Activated CD8-positive, alpha-beta memory T cell treated with anti-CD3 and anti-CD28 coated beads for 48 hours (primary cell): ENCODE measurements at regions not wholly inside any gene's neighbourhood (a gene's known extent, or its start where the extent isn't known, plus 50 kb on each side); places are given as distances from the start of the nearest gene placed in this dataset.
"Not testable (repeated sequence)": the region's sequence is repeated elsewhere in the genome, so short reads cannot be mapped to it uniquely, and the experiment has no call there.

Experiments used
- DNase-seq, 3 experiments: peaks; one replicate each; pipeline ENCODE4 v3.0.0-alpha.2; 2020; ENCODE audit warnings: low read depth in 2 of 3, low spot score in 2 of 3

DNA sequence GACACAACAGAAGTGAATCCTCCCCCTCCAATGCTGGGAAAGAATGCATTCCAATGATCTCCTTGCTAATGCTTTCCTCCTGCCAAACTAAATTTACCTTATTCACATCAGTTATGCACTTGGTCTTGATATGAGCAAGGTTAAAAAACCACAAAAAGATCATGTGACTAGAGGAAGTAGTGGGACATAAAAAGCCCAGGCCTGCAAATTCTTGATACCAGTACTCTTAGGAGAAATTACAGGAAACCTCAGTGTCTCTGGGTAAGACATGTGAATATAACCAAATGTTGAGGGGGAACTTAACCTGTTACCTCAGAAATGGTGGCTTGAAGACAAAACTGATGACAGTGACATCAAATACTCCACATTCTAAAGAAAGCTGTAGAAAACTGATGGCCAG lies 427.1 kb downstream of the RPS29 start:
- no peak for DNase-seq

GRCh38 chr14:49139593-49139992 lies 446.6 kb downstream of the RPS29 start:
- DNase-seq = no peak

- no peak for DNase-seq
These were observed 451.2 kb downstream of the RPS29 start for GRCh38 chr14:49134940-49135339.

- DNase-seq = no peak
These were observed 464.9 kb downstream of the RPS29 start for GRCh38 chr14:49121246-49121645.

DNA sequence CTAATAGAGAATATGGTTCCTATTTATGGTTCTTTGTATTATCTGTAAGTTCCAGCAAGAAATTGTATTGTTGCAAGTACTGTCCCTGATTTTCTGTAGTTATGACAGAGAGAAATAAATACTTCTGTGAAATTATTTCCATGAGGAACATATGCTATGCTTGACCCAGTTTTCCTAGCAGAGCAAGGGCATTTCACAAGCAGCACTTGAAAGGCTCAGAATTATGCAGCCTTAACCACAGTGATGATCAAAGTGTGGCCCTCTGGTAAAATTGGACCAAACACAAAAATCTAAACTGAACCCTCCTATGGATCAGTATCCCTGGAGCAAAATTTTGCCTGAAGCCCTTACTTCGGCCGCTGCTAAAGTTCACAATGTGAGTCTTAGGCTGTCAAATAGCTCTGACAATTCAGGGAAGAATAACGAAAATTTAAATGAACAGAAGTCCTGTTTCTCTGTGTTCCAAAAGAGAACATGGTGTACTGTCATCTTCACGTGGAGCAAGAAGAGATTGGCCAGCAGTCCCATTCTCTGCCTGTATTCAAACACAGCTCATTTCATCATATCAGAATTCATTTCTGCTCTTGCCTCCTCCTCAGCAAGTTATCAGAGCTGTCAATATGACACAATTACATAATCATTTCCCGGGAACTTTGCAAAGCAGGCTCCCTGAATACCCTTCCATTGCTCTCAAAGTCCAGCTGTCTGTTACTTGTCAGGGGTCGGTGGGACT lies 471.9 kb downstream of the RPS29 start:
- DNase-seq = no peak

DNA sequence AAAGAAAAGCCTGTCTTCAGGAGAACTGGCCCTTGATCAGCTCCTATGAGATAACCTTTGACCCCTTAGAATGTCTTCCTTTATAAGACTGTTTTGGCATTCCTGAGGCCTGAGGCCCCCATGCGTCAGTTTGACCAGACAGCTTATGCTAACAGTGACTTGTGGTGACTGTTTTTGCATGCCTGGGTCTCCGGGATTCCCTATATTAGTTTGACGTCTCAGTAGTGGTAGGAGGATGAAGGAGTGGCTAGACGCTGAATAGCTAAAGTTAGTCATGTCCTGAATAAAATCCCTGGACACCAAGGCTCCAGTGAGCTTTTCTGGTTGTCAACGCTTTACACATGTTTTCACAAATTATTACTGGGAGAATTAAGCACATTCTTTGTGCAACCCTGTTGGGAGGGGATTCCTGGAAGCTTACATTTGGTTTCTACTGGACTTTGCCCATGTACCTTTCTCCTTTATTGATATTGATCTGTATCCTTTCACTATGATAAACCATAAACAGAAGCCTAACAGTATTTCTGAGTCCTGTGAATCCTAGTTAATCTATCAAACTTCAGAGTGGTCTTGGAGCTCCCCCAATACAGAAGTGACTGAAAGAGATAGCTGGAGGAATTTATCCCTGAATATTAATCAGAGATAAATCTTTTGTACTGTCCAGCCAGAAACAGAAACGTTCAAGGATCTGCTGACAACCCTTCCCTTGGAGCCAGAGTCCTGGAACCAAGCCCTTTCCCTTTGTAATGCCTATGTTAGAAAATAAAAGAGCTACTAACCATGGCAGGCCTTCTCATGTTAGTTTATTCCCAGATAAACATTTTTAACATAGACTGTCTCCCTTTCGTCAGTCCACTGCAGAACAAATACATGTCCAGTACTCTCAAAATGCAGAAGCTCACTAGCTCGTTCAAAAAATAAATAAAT lies 479.2 kb downstream of the RPS29 start:
- DNase-seq = no peak

DNA sequence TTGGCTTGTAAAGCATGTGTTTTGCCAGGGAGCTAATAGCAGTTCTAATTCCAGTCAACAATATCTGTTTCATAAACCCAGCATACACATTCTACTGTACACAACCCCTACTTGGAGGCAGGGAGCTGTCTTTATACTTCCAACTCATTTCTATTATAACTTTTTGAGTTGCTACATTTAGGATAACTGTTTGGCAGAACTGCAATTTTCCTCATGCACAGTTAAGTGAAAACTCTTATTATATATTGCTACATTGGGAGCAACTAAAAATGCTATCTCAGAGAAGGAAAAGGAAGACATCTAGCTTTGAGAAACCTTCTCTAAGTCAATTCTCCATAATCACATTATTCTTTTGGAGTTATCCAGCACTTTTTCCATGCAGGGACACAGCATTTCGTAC lies 480.2 kb downstream of the RPS29 start:
- no peak for DNase-seq

DNA sequence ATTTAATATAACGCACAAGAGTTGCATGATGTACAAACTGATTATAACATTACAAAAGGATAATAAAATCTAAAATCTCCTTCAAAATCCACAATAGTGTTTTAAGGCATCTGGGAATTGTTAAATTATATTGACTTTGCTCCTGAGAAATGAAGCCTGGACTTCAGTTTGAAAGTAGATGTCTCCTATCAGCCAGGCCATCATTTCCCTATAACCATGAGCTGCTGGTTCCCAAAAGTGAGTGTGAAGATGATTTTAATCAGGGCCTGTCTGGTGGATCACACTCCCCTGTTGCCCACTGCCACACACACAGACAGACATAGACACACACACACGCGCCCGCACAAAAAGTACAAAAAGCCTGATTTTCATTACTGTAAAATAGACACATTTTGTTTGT lies 480.7 kb downstream of the RPS29 start:
- no peak for DNase-seq

GRCh38 chr14:49092345-49092744 lies 493.8 kb downstream of the RPS29 start:
- no peak for DNase-seq

GRCh38 chr14:49089107-49089506 lies 497.1 kb downstream of the RPS29 start:
- DNase-seq = no peak

DNA sequence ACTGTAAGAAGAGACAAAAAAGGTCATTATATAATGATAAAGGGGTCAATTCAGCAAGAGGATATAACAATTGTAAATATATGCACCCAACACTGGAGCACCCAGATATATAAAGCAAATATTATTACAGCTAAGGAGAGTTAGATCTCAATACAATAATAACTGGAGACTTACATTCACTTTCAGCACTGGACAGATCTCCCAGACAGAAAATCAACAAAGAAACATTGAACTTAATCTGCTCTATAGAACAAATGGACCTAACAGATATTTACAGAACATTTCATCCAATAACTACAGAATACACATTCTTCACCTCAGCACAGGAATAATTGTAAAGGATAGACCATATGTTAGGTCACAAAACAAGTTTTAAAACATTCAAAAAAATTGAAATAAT lies 512.9 kb downstream of the RPS29 start:
- not testable (repeated sequence) for DNase-seq

GRCh38 chr14:49058511-49058910 lies 527.7 kb downstream of the RPS29 start:
- DNase-seq = no peak

GRCh38 chr14:49057838-49058510 lies 528.2 kb downstream of the RPS29 start:
- no peak for DNase-seq

- DNase-seq = no peak
These were observed 530.2 kb downstream of the RPS29 start for GRCh38 chr14:49056021-49056420.

DNA sequence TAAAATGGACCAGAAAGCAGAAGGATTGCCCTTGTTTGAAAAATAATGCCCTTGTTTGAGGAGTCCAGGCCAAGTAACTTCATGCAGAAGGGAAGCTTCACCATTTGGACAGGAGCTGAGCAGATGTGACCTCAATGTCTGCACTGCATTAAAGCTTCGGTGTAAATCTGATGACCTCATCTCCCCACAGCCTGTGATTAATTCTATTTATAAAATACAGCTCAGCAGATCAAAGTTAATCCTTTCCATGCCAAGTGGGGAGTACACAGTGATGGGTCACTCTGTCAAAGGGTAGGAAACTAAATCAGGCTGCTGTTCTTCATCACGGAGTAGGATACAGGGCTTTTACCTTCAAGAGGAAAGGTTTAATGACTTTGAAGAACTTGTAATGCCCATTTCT lies 533.7 kb downstream of the RPS29 start:
- DNase-seq = no peak

- no peak for DNase-seq
These were observed 534.7 kb downstream of the RPS29 start for GRCh38 chr14:49051328-49052060.

- DNase-seq = no peak
These were observed 535.4 kb downstream of the RPS29 start for GRCh38 chr14:49050822-49051221.

GRCh38 chr14:49049711-49050110 lies 536.5 kb downstream of the RPS29 start:
- no peak for DNase-seq

DNA sequence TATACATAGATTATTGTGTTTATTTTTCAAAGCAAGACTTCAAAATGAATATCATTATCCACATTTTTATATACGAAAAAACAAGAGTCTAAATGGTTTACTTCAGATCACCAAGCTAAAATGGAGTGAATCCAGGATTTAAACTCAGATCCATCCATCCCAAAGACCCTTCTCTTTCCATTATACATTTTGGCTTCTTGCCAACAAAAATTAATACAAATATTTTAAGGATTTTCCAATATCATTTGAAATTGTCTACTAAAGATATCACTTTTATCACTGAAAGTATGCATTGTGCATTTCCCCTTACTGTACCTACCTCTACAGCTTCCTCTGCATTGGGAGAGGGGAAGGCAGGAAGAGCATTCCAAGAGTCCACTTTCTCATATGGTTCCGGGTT lies 541.2 kb downstream of the RPS29 start:
- DNase-seq = no peak

DNA sequence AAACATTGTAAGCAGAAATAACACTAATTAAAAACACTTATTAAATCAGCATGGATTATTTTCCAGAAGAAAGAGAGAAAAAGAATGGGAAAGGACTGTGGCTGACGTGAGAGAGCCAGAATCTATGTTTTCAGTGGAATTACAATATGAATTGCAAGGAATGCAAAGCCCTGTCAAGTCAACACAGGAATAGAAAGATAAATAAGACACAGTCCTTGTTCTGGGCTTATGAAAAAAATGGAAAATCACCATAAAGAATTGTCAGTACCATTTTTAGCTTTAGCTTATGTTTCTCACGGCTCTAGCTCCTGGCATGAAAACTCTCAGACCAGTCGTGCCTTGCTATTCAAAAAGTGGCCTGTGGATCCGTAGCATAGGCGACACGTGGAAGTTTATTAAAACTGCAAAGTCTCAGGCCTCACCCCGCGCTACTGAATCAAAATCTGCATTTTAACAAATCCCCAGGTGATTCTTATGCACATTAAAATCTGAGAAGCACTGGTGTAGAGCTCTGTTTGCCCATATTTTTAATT lies 549.1 kb downstream of the RPS29 start:
- DNase-seq = no peak

GRCh38 chr14:49036266-49036665 lies 549.9 kb downstream of the RPS29 start:
- no peak for DNase-seq
